ENCODE measurements at regions not wholly inside any gene's neighbourhood (a gene's known extent, or its start where the extent isn't known, plus 50 kb on each side); places are given as distances from the start of the nearest gene placed in this dataset.
"Not testable (repeated sequence)": the region's sequence is repeated elsewhere in the genome, so short reads cannot be mapped to it uniquely, and the experiment has no call there.

- no peak for DNase-seq
These were observed 423.1 kb upstream of the PITX2 start for GRCh38 chr4:111045992-111046391.

- DNase-seq: no peak
These were observed 423.9 kb upstream of the PITX2 start for GRCh38 chr4:111046811-111047210.

- no peak for DNase-seq
These were observed 425.4 kb upstream of the PITX2 start for GRCh38 chr4:111048316-111048715.

- no peak for DNase-seq
These were observed 441.6 kb upstream of the PITX2 start for GRCh38 chr4:111064342-111064993.

GRCh38 chr4:111066001-111066400 is 443.1 kb upstream of the PITX2 start:
- no peak for DNase-seq

- DNase-seq: no peak
These were observed 443.6 kb upstream of the PITX2 start for GRCh38 chr4:111066447-111066846.

- DNase-seq: no peak
These were observed 444.0 kb upstream of the PITX2 start for GRCh38 chr4:111066887-111067286.

GRCh38 chr4:111068883-111069282 is 446.0 kb upstream of the PITX2 start:
- no peak for DNase-seq

- DNase-seq: no peak
These were observed 447.5 kb upstream of the PITX2 start for GRCh38 chr4:111070390-111070789.

GRCh38 chr4:111074523-111075114 is 451.7 kb upstream of the PITX2 start:
- DNase-seq: no peak

- DNase-seq: not testable (repeated sequence)
These were observed 453.4 kb upstream of the PITX2 start for GRCh38 chr4:111076299-111076698.

- no peak for DNase-seq
These were observed 485.3 kb upstream of the PITX2 start for GRCh38 chr4:111108153-111108552.

- DNase-seq: no peak
These were observed 490.7 kb upstream of the PITX2 start for GRCh38 chr4:111113591-111113990.

GRCh38 chr4:111115881-111116280 is 493.0 kb upstream of the PITX2 start:
- no peak for DNase-seq

GRCh38 chr4:111120191-111120590 is 497.3 kb upstream of the PITX2 start:
- no peak for DNase-seq

- no peak for DNase-seq
These were observed 503.5 kb upstream of the PITX2 start for GRCh38 chr4:111126340-111126739.

GRCh38 chr4:111127841-111128240 is 505.0 kb upstream of the PITX2 start:
- no peak for DNase-seq

GRCh38 chr4:111128327-111128726 is 505.4 kb upstream of the PITX2 start:
- DNase-seq: no peak

GRCh38 chr4:111136438-111136837 is 513.6 kb upstream of the PITX2 start:
- no peak for DNase-seq

- DNase-seq: no peak
These were observed 514.1 kb upstream of the PITX2 start for GRCh38 chr4:111136967-111137366.

GRCh38 chr4:111143510-111143909 is 520.6 kb upstream of the PITX2 start:
- no peak for DNase-seq

GRCh38 chr4:111154934-111155333 is 532.1 kb upstream of the PITX2 start:
- DNase-seq: no peak

GRCh38 chr4:111164556-111164955 is 541.7 kb upstream of the PITX2 start:
- DNase-seq: not testable (repeated sequence)

GRCh38 chr4:111174331-111174730 is 551.5 kb upstream of the PITX2 start:
- DNase-seq: no peak

GRCh38 chr4:111178231-111178630 is 555.4 kb upstream of the PITX2 start:
- DNase-seq: no peak
